MM.1S (cell line): ENCODE measurements at regions not wholly inside any gene's neighbourhood (a gene's known extent, or its start where the extent isn't known, plus 50 kb on each side); places are given as distances from the start of the nearest gene placed in this dataset.

Experiments used
- DNase-seq: peaks from one replicate; pipeline ENCODE4 v3.0.0-alpha.2; 2015
- H2AFZ ChIP-seq: fragments of 300-600 bp; sonication (generic); 2 replicates; pipeline ENCODE4 v1.6.0; 2016; ENCODE audit warnings: antibody characterized with exemption, low read length
- H3F3A ChIP-seq: fragments of 300-600 bp; sonication (generic); 2 replicates; pipeline ENCODE4 v1.6.1; 2016; ENCODE audit warnings: mild to moderate bottlenecking, antibody characterized with exemption, low read length, moderate library complexity, mixed read lengths; ENCODE audit not compliant: insufficient read depth
- H3K27ac ChIP-seq: fragments of 300-600 bp; sonication (generic); 2 replicates; pipeline ENCODE4 v1.5.1; 2016; ENCODE audit warnings: mild to moderate bottlenecking, low read length
- H3K27me3 ChIP-seq: fragments of 300-600 bp; sonication (generic); replicated peaks from 2 replicates; pipeline ENCODE4 v1.6.0; 2016; ENCODE audit warnings: low read length; ENCODE audit not compliant: insufficient read depth
- H3K36me3 ChIP-seq: fragments of 300-600 bp; sonication (generic); replicated peaks from 2 replicates; pipeline ENCODE4 v1.6.1; 2016; ENCODE audit warnings: mild to moderate bottlenecking, low read length, mixed read lengths; ENCODE audit not compliant: insufficient read depth
- H3K4me1 ChIP-seq: fragments of 300-600 bp; sonication (generic); 2 replicates; pipeline ENCODE4 v1.6.1; 2016; ENCODE audit warnings: low read length, mixed read lengths
- H3K4me2 ChIP-seq: fragments of 300-600 bp; sonication (generic); 2 replicates; pipeline ENCODE4 v1.6.0; 2016; ENCODE audit warnings: low read depth, low read length
- H3K4me3 ChIP-seq: fragments of 300-600 bp; sonication (generic); 2 replicates; pipeline ENCODE4 v1.5.1; 2016; ENCODE audit warnings: low read length, mixed read lengths
- H3K79me2 ChIP-seq: fragments of 300-600 bp; sonication (generic); 2 replicates; pipeline ENCODE4 v1.6.1; 2016; ENCODE audit warnings: mixed run types, low read length, mixed read lengths
- H3K9ac ChIP-seq: fragments of 300-600 bp; sonication (generic); 2 replicates; pipeline ENCODE4 v1.6.1; 2016; ENCODE audit warnings: low read length, mixed read lengths
- H3K9me2 ChIP-seq: fragments of 300-600 bp; sonication (generic); replicated peaks from 2 replicates; pipeline ENCODE4 v1.6.1; 2016; ENCODE audit warnings: mild to moderate bottlenecking, low read length, mixed read lengths; ENCODE audit not compliant: insufficient read depth
- H3K9me3 ChIP-seq: fragments of 300-600 bp; sonication (generic); replicated peaks from 2 replicates; pipeline ENCODE4 v1.6.1; 2016; ENCODE audit warnings: mild to moderate bottlenecking, low read length, mixed read lengths; ENCODE audit not compliant: insufficient read depth
- H4K20me1 ChIP-seq: fragments of 300-600 bp; sonication (generic); 2 replicates; pipeline ENCODE4 v1.6.1; 2016; ENCODE audit warnings: mild to moderate bottlenecking, low read length, moderate library complexity, mixed read lengths; ENCODE audit not compliant: insufficient read depth
- CTCF ChIP-seq: fragments of 300-600 bp; sonication (generic); IDR thresholded peaks from 2 replicates; pipeline ENCODE4 v1.5.1; 2016; ENCODE audit warnings: antibody characterized with exemption, low read length, mixed read lengths
- EZH2 ChIP-seq: fragments of 300-600 bp; sonication (generic); optimal IDR thresholded peaks from 2 replicates; pipeline ENCODE3; 2017; ENCODE audit warnings: low read depth, mild to moderate bottlenecking, antibody characterized with exemption, low read length, mixed read lengths
- EZH2phosphoT487 ChIP-seq: fragments of 300-600 bp; sonication (generic); IDR thresholded peaks from 2 replicates; pipeline ENCODE4 v1.6.1; 2018; ENCODE audit warnings: antibody characterized with exemption, low read length

- Histone ChIP-seq H3K36me3 (no peaks in the 10 kb centered on the region), H3F3A (no peaks in the 10 kb centered on the region), H3K79me2 (no peaks in the 10 kb centered on the region), H3K9ac (no peak overlapping the region), H3K4me2 (no peak overlapping the region), H3K27me3 (no peaks in the 10 kb centered on the region; the same call in 1 of the 2 replicates), H3K4me1 (no peaks in the 10 kb centered on the region), H3K27ac (no peak overlapping the region), H4K20me1 (no peaks in the 10 kb centered on the region), H3K4me3 (no peak overlapping the region), H3K9me3 (no peaks in the 10 kb centered on the region), H3K9me2 (no peaks in the 10 kb centered on the region), H2AFZ (no peak overlapping the region)
- no peak for TF ChIP-seq EZH2phosphoT487
- DNase-seq: no peak
Observed at GRCh38 chr2:121030523-121030922, 254.5 kb downstream of the TFCP2L1 start.

GRCh38 chr2:121031568-121032340, 253.2 kb downstream of the TFCP2L1 start:
- no peak overlapping the region for H3K4me2 ChIP-seq
- H3K4me1 ChIP-seq: no peaks in the 10 kb centered on the region
- H3K9me2 ChIP-seq: no peaks in the 10 kb centered on the region
- no peak overlapping the region for H3K4me3 ChIP-seq
- DNase-seq: no peak
- H3K36me3 ChIP-seq: no peaks in the 10 kb centered on the region
- no peaks in the 10 kb centered on the region for H3K79me2 ChIP-seq
- TF ChIP-seq CTCF: no peak
- no peak for TF ChIP-seq EZH2phosphoT487
- no peak for TF ChIP-seq EZH2
- H2AFZ ChIP-seq: no peak overlapping the region
- H3K9ac ChIP-seq: no peak overlapping the region
- no peak overlapping the region for H3K27ac ChIP-seq
- H4K20me1 ChIP-seq: no peaks in the 10 kb centered on the region
- H3K9me3 ChIP-seq: no peaks in the 10 kb centered on the region
- no peaks in the 10 kb centered on the region; the same call in 1 of the 2 replicates for H3K27me3 ChIP-seq
- H3F3A ChIP-seq: no peaks in the 10 kb centered on the region

GRCh38 chr2:121033461-121033996, 251.5 kb downstream of the TFCP2L1 start:
- TF ChIP-seq CTCF (no peak), EZH2phosphoT487 (no peak), EZH2 (no peak)
- Histone ChIP-seq H3K4me2 (no peak overlapping the region), H3K9me2 (no peaks in the 10 kb centered on the region), H3K4me3 (no peak overlapping the region), H3K36me3 (no peaks in the 10 kb centered on the region), H4K20me1 (no peaks in the 10 kb centered on the region), H3F3A (no peaks in the 10 kb centered on the region), H3K9ac (no peak overlapping the region), H2AFZ (no peak overlapping the region), H3K9me3 (no peaks in the 10 kb centered on the region), H3K4me1 (no peaks in the 10 kb centered on the region), H3K79me2 (no peaks in the 10 kb centered on the region), H3K27me3 (no peaks in the 10 kb centered on the region; the same call in 1 of the 2 replicates), H3K27ac (no peak overlapping the region)
- no peak for DNase-seq

- Histone ChIP-seq H3K9me3 (no peaks in the 10 kb centered on the region), H3K9me2 (no peaks in the 10 kb centered on the region), H2AFZ (no peak overlapping the region), H3K27me3 (no peaks in the 10 kb centered on the region; the same call in 1 of the 2 replicates), H3K4me2 (no peak overlapping the region), H3K36me3 (no peaks in the 10 kb centered on the region), H3K79me2 (no peaks in the 10 kb centered on the region), H3K4me1 (no peaks in the 10 kb centered on the region), H3K4me3 (no peak overlapping the region), H3F3A (no peaks in the 10 kb centered on the region), H4K20me1 (no peaks in the 10 kb centered on the region), H3K9ac (no peak overlapping the region), H3K27ac (no peak overlapping the region)
- DNase-seq: no peak
- TF ChIP-seq CTCF: no peak
Observed at GRCh38 chr2:121034551-121034950, 250.5 kb downstream of the TFCP2L1 start.
